Ureter (tissue), 1 donor: ENCODE measurements at regions not wholly inside any gene's neighbourhood (a gene's known extent, or its start where the extent isn't known, plus 50 kb on each side); places are given as distances from the start of the nearest gene placed in this dataset.

ENCODE experiments used
- DNase-seq: peaks from one replicate; pipeline ENCODE4 v3.0.0-alpha.2; 2020; ENCODE audit warnings: low spot score
- donor health status: DM: yes; HTN: yes; CAD: no.

DNA sequence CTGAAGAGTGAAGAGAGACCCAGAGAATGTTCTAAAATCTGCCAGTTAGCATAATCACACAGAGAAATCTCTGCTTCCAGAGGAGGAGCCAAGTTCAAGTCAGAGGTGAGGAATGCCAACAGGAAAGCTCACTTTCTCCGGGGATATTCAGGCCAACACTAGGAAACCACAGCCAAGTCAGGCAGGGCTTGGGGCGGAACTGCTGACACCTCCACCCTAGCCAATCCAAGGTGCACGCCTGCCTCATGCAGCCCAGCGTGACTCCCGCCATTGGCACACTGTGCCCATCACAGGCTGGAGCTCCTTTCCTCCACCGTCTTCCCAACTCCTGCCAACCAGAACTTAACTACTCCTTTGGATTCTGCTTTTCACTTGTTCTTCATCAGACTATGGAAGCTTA, 374.3 kb upstream of the CCDC196 start:
- no peak for DNase-seq

DNA sequence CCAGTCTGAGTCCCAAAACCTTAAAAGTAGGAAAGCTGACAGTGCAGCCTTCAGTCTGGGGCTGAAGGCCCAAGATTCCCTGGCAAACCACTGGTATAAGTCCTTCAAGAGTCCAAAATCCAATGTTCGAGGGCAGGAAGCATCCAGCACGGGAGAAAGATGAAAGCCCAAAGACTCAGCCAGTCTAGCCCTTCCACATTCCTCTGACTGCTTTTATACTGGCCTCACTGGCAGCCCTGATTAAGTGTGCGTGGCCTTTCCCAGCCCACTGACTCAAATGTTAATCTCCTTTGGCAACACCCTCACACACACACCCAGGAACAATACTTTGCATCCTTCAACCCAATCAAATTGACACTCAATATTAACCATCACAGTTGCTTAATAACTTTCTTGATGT, 372.1 kb upstream of the CCDC196 start:
- no peak for DNase-seq

DNA sequence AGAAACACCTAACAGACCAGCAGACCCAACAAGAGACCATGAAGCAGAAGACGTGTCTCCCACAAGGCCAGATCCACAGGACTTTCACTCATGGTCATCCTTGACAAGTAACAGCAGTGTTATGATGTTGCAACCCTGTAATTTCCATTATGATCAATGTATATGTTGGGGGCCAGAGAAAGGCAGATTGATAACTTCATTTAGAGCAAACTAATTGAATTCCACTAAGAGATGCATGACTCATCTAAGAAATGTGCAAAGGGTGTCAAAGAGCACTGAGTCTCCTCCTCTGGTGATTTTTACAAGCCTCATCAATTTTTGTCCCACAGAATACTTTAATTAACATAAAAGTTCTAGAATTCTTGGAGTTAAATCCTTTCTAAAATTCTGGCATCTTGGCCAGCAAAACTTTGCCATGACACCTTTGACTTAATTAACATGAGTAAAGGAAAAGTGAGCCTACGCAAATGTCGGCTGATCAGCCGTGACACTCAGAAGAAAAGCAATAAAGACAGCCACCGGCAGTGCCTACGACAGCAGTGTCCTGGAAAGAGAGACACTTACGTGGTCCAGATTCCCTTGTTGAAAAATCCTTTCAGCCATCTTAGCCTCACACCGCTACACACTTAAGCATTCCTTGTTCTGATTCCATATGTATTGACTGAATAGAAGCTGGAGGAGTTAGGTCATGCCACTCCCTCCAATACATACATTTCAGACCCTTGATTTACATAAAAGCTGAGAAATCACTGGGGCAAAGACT, 370.2 kb upstream of the CCDC196 start:
- DNase-seq: no peak

DNA sequence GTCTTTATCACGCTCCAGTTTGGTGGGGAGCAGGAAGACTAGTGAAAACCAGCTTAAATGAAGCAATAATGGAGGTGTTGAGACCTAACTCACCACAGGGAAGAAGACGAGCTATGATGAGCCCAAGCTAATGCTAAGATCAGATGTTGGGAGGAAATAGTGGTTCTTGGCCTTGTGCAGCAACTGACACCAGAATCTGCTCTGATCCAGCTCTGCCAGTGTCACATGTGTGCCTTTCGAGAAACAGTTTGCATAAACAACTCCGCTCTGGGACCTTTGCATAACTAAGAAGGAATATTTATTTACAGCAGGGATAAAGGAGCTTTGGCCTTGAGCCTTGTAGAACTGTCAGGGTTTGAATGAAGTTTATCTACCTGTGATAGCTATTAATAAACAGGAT, 369.4 kb upstream of the CCDC196 start:
- no peak for DNase-seq

DNA sequence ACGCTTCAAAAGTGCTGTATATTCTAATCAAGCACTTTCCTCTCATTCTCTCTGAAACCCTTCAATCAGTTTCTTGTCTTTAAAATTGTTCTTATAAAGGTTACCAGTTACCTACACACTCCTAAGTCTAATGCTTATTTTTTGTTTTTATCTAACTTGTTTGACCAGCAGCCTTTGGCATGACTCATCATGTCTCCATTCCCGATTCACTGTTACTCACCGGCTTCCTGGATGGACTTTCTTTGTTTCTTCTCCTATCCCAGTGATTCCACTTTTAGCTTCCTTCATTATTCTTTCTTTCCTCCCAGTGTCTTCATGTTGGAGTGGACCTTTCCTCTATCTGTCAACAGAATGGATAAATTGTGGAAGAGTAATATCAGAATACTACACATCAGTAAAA, 368.6 kb upstream of the CCDC196 start:
- no peak for DNase-seq

DNA sequence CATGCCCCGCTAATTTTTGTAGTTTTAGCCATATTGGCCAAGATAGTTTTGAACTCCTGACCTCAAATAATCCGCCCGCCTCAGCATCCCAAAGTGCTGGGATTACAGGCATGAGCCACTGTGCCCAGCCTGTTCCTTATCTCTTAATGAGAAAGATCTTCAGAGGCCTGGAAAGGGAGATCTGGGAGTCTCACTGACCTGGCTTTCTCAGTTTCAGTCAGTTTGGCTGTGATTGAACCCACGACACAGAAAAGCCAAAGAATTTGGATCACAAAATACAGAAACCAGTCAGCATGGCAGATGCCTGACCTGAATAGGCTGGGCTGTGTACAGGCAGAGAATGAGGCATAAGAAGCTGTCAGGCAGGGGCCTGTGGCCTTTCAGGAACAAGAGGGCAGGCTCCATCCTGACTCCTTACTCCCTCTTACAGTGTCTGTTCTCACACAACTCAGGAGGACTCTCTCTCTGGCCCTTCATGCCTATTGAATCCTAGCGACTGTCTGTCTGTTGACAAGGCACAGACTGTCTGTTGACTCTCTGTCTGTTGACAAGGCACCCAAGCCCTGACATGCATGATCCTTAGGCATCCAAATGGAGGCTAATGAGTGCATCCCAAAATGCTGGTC, 366.5 kb upstream of the CCDC196 start:
- no peak for DNase-seq

DNA sequence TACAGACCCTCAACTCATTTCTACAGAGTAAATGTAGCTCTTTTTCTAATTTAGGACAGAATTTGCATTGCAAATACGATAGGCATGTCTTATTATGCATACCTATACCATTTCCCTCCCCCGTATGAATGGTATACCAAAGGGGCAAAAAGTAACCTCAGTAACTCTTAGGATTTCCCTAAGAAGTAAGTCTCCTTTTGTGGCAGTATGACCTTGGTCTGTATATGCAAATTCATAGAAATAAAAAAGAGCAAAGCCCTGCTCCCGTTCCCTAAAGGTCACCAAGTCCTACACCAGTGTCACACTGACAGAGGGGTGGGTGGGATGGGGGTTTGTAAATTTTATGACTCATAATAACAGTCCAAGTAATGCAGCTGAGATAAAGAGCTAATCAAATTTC, 365.8 kb upstream of the CCDC196 start:
- no peak for DNase-seq

DNA sequence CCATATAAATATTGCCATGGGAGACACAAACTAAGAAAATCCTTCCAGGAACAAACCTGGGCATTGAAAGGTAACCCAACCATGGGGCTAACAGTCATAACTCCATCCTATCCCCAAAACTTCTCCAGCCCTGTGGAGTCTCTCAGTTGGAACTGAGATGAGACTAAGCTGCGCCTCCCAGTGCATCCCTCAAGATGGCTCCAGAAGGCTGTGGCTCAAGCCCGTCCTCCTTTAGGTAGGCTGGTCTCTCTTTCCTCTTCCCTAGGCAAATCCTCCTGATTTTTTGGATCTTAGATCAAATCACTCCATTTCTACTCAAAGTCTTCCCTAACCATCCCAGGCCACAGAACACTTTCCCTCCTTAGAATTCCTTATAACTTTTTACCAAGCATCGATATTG, 364.3 kb upstream of the CCDC196 start:
- DNase-seq: no peak

DNA sequence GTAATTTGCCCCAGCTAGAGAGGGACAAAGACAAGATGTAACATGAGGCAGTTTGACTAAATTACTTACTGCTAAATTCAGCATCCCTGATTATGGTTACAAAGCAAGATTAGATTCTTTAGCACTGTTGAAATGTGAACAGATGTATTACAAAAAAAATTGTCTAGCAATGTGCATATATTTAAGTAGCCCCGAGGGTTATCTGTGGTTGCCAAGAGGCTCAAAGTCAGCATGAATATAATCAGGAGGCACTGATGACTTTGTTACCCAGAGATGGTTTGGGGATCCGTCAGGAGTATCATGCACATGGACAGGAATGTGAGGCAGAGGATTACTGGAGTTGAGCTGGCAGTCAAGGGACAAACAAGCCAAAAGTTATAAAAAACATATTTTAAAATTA, 356.9 kb upstream of the CCDC196 start:
- DNase-seq: no peak

DNA sequence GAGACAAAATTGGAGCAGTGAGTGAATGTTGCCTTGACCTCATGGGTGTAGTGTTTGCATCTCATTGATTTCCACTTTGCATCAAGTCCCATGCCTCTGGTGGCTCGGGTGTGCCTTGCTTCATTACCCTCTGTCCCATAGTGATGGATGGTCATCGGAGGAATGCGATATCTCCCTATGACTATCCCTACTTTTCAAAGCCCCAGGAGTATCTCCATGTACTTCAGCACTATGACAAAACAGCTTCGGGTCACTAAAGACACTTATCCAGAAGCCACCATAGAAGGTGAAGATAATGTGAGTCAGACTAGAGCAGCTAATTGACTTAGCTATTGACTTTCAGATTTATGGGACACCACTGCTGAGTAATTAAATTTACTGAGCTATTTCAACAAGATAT, 355.1 kb upstream of the CCDC196 start:
- no peak for DNase-seq

DNA sequence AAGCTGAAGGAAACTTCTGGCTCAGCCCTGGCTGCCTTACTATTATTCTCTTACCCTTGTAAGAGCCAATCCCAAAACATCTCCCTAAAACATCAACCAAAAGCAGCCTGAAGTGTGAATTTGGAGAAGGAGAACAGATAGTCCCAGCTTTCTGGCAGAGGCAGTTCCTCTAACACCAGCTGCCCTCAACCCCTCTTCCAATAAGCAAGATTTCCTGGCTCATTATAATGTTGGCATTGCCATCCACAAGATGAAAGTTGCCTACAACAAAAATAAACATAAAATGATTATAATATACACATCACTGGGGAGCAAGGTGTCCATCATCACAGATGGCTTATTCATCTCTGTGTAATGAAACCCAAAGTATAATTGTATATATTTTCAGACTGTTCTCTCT, 352.5 kb upstream of the CCDC196 start:
- DNase-seq: no peak

DNA sequence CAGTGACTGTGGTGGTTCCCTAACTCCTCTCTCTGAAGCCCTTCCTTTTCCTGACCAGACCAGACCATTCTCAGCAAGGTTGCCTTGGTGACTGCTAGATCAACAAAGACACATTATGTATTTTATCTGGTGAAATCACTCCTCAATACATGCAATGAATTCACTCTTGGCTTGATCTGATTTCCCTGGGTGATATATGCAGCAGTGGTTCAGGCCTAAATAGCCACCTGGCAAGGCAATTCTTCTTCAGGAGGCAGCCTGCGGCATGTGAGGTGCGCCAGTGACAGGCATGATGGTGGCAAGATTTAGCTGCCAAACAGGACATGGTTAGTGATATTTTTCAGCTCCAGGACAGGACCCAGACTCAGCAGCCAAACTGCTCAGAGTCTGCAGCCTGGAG, 350.3 kb upstream of the CCDC196 start:
- no peak for DNase-seq

DNA sequence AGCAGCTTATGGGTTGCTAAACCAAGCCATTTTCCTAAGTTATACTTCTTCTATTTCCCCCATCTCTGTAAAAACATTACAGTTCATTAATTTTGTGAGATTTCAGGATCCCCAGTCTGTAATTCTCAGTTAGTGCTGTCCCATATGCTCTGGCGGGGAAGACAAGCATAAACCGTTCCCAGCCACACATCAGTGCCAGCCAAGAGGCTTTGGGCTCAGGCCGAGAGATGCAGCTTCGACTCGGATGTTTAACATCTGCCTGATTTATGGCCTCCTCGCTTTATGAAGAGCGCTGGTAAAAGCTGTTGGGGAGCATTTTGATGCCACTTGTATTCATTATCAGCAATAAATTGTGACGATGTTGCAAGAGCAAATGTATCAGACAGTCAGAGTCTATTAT, 349.1 kb upstream of the CCDC196 start:
- no peak for DNase-seq

DNA sequence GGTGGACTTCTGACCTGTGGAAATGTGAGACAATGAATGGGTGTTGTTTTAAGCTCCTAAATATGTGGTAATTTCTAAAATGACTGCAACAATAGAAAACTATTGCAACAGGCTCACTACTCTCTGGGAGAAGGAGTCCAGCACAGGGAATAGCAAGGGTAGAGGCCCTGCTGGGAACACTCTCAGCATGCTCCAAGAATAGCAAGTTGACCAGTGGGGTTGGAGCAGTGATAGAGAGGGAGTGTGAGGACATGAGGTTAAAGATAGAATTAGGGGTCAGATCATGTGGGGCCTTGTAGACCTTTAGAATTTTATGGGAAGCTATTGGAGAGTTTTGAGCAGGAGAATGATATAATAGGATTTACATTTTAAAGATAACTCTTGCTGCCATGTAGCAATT, 346.7 kb upstream of the CCDC196 start:
- DNase-seq: no peak

DNA sequence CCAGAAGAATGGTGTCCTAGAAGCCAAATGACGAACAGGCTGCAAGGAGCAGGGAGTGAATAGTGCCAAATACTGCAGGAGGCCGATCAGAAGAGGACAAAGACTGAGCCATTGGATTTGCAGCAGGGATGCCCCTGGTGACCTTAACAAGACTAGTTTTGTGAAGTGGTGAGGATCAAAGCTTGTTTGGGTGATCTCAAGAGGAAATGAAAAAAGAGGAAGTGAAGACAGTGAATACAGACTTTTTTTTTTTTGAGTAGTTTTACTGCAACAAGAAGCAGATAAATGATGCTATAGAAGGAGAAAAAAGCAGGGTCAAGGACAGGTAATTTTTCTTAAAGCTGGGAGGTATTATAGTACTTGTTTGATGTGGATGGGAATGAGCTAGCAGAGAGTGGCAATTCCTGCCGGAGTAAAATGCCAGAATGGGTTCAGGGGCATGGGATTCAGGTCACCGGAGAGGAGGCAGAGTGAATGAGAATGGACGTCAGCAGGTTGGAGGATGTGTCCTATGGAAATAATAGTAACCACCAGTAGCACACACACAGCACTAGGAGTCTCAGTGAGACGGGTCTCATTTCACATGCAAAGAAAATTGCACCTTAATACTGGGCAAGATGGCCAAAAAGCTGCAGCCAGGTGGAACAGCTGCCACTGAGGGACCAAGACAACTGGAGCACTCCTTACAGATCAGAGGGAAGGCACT, 345.8 kb upstream of the CCDC196 start:
- no peak for DNase-seq

DNA sequence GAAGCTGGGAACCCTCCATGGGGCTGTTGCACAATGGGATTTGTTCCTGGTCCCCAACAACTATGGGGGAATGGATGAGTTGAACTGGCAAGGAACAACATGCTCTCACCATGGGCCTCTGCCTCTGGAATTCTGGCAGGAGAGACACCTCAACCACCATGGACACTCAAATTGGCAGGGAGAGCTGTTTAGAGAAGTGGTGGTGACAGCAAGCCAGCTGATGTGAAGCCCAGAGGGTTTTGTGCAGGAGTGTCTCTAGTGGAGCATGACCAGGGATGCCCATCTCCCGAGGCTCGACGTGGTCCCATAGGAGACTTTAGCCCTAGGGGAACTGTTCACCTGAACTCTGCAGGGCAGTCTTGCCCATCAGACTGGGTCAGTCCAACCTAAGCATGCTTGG, 345.2 kb upstream of the CCDC196 start:
- no peak for DNase-seq

DNA sequence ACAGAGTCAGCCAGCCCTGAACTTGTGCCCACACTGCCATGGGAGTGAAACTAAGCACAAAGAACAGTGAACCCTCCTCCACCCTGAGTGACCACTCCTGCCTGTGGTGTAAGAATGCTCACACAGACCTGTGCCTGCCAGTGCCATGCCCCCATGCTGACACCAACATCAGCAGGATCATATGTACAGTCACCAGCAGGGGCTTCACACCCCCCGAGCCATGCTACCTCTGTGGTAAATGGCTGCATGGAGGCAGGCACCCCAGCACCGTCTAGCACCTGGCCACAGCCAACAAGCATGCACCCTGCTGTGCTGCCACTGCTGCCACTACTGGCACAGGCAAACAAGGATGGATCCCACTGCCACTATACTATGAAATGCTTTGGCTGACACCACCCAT, 344.4 kb upstream of the CCDC196 start:
- DNase-seq: no peak

DNA sequence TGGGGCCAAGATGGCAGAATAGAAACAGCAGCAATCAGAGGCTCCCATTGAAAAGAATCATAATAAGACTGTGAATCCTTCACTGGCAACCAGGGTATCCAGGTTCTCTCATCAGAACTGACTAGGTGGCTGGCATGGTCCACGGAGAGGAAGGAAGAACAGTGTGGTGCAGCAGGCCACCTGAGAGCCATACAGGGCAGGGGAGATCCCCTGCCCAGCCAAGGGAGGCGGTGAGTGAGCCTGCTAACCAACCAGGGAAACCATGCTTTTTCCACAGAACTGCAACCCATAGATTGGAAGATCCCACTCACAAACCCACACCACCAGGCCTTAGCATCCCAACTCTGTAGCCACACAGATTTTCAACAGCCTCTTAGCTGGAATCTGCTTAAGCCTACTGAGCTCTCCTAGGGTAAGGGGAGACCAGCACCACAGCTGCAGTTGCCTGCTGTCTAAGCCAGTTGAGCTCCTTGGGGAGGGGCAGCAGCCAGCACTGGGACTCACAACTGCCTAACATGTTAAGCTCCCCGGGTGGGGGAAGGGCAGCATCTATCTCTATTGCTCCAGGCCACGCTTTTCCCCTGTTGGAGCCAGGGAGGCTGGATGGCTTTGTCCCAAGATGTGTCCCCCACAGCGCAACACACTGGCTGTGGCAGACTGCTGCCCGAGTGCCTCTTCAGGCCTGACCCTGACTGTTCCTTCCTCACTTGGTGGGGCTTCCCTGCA, 342.6 kb upstream of the CCDC196 start:
- DNase-seq: no peak

DNA sequence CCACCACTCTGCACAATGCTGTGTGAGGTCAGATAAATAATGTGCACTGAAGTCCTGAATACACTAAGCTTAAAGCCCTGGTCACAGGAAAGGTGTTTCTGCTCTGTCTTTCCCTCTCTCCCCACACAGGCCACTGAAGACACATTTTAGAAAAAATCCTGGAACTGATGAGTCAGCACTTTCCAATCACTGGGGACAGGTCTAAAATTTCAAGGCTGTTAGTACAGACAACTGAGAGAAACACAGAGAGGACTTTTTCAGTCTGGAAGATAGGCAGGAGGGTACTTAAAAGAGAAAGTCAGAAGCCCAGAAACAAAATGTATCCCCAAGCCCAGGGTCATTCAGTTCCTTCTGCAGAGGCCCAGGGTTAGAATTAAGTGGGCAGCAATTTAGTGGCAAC, 333.9 kb upstream of the CCDC196 start:
- DNase-seq: no peak

DNA sequence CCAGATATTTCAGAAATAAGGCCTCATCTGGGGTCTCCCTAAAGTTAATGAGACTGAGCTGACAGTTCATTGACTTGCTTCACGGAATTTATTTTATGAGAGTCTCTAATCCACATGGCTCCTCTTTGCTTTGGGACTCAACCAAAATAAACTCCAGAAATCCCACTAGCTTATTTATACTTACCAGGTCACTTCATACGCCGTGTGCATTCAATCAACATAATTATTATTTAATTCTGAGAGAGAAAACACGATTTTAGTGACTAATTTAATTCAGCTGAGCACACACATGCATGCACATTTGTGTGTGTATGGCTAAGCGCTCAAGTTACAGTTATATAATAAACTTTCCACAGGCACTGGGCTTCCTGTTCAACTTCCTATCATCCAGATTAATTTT, 333.4 kb upstream of the CCDC196 start:
- DNase-seq: no peak

DNA sequence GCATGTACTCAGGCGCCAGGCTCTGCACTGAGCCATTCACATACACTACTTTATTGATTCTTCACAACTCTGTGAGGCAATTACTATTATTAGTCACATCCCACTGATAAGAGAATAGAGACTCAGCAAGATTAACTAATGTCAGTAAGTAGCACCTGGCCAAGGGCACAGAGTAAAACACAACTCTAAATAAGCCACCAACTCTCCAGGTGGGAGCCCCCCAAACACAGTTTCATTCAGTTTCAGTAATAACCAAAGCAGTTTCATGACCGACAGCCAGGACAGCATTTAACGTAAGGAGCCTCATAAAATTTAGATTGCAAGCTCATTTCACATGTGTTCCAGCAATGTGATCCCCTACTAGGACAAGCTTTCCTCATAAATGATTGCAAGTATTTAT, 323.1 kb upstream of the CCDC196 start:
- no peak for DNase-seq

DNA sequence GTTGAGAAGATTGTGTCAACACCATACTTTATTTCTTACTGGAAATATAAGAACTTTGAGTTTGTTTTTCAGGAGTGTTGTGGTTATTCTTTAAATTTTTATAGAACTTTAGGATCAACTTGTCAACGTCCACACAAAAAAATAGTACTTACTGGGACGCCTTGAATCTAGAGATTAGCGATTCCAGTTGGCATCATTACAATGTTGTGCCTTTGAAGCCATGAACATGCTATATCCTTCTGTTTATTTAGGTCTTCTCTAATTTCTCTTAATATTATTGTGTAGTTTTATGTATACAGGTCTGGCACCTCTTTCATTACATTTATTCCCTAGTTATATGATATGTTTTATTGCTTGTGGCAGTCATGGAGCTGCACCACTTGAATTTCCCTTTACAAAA, 320.8 kb upstream of the CCDC196 start:
- DNase-seq: no peak

DNA sequence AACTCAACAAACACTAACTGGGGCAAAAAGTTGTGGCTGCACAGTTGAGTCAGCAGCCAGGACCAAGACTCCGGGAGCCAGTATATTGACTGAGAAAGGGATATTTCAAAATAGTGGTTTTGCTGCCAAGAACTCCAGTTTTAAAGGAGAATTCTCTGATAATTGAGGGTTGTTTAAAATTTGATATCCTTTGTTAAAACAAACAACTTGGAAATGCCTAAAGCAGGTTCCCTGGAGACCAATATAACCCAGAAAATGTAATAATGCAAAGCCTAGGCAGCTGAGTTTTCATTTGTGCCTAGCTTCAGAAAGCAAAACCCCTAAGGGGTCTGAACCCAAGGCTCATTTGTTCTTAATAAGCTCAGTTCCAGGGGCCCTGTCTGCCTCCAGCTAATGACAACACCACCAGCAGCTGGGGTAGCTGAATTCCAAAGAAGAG, 311.7 kb upstream of the CCDC196 start:
- DNase-seq: no peak
